CD1c-positive myeloid dendritic cell (primary cell): ENCODE measurements at regions not wholly inside any gene's neighbourhood (a gene's known extent, or its start where the extent isn't known, plus 50 kb on each side); places are given as distances from the start of the nearest gene placed in this dataset.
"Not testable (repeated sequence)": the region's sequence is repeated elsewhere in the genome, so short reads cannot be mapped to it uniquely, and the experiment has no call there.

Source experiments
- DNase-seq: peaks from one replicate; pipeline ENCODE4 v3.0.0-alpha.2; 2016; ENCODE audit errors: extremely low spot score

DNA sequence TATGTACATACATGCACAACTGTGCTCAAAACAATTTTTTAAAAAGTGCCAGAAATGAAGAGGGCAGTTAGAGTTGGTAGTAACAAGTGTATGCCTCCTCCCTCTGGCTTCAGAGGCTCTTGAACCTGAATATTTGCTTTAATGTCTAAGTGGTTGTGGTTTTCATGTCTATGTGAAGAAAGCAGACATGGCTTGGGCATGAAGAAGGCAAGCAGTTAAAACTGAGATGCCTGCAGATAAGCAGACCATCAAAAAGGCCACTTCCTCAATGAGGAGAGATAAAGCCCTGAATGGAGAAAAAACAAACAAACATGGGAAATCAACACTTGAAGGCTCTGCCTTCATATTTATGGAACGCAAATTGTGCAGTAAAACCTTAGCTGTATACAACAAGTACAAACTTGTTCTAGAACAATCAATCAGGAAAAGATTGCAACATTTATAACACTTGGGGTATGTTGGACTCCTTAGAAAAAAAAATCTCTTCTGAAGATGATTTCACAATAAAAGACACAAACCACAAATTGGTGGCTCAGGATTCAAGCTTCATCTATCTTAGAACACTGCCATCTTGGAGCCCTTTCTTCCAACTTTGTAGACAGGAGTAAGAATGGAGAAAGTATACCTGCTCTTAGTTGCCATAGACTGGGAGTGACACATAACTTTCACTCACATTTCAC, 52.7 kb upstream of the PLA2G4A start:
- DNase-seq = no peak

DNA sequence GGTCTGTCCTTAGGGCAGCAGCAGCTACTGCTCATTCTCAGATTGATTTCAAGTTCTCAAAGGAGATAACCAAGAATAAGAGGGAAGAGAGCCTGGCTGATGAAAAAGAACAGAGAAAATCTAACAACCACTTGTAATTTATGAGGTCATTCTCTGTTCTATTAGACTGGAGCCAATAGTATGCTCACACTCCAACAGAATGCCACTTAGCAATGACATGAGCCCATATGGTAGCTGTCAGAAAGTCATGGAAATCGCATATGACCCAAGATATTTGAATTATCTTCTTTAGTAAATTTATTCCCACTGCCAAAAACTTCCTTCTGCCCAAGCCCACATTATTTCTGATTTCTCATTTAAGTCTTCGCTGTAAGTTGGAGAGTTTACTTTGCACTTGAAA, 53.7 kb upstream of the PLA2G4A start:
- DNase-seq = no peak

DNA sequence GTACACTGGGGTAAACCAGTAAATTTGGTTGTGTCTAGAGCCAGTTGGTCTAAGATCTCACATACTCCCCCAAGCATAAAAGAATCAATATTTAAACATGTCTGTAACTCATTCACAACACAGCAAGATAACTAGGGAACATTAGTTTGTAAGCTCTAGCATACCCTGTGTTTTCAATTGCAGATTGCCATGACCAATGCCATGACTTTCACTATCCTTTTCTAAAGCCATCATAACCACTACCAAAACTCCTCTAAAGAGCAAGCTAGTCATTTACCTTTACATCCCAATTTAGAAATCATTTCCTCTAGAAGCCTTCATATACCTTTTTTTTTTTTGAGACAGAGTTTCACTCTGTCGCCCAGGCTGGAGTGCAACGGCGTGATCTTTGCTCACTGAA, 56.5 kb upstream of the PLA2G4A start:
- DNase-seq = no peak

DNA sequence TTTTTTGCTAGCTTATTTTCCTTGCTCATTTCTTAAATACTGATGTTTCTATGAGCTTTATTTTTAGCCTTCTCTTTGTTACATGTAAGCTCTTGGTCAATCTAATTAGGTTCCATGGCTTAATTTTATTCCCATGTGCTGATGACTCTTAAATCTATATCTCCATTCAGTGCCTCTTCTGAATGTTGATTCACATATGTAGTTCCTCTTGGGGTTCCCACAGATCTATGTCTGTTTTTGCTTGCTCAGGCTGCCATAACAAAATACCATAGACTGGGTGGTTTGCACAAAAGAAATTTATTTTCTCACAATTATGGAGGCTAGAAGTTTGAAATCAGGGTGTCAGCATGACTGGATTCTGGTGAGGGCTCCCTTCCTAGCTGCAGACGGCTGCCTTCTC, 58.3 kb upstream of the PLA2G4A start:
- peak; percentile 17 for DNase-seq

GRCh38 chr1:186768906-186769305, 59.8 kb upstream of the PLA2G4A start:
- DNase-seq = no peak

DNA sequence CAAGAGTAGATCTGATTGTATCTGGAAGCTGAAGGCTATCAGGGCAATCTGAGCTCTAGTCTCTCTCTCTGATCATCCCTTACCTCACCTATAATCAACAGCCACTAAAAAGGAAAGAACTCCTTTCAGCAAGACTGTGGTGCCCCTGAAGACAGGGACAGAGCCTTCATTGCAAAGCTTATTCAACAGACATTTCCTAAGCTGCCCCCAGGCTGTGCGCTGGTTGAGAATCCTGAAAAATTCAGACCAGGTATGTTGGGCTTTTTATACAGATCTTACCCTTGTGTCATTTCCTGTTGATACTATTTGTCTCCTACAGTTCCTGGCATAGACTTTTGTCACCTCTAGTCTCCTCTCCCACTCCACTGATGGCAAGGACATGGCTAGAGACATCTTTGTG, 63.3 kb upstream of the PLA2G4A start:
- no peak for DNase-seq

DNA sequence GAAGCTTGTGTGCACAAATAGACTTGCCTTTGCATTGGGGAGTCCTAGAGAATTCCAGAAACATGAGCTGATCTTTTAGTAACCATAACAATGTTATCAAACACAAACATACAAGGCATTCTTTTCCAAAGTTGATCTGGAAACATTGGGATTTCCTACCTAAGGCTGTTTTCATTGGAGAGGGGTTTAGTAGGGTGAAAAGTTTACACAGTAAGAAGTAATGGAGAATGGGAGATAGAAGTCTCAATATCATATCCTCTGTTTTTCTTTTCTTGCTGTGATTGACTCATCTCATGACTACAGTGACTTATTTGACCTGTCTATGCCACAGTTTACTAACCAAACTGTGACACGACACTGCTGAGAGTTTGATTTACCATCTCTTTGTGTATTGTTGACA, 65.6 kb upstream of the PLA2G4A start:
- DNase-seq = no peak

DNA sequence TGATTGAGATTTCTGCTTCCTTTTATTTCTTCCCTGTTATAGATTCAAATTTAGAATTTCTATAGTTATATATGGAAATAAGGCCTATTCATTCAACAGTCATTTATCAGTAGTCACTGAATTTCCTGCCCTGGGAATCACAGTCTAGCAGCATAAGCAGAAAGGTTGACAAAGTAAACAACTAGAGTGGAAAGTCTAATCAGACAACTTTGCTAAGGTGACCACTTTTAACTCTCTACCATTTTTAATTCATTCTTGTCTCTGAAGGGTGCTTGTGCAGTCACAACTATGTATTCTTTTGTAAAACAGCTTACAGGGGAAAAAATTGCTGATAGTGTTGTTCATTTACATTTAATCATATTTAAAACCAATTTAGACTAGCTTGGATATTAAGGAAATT, 66.1 kb upstream of the PLA2G4A start:
- DNase-seq = no peak

DNA sequence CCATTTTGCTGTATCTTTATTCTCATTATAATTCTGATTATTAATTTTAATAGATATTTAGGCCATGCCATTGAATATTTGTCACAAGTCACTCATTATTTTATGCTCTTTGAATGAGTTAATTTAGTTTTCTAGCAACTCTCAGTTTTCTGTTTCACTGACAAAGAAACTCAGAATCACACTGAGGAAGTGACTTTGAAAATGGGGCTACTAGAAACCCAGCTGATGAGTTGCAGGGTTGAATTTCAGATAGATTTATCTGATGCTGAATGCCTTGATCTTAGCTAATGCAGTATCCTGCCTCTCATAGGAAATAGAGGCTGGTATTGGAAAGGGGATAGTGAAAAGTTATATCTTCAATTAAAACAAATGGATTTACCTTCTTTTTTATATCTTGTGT, 67.4 kb upstream of the PLA2G4A start:
- DNase-seq = no peak

- DNase-seq = no peak
Observed at GRCh38 chr1:186760446-186760845, 68.3 kb upstream of the PLA2G4A start.

DNA sequence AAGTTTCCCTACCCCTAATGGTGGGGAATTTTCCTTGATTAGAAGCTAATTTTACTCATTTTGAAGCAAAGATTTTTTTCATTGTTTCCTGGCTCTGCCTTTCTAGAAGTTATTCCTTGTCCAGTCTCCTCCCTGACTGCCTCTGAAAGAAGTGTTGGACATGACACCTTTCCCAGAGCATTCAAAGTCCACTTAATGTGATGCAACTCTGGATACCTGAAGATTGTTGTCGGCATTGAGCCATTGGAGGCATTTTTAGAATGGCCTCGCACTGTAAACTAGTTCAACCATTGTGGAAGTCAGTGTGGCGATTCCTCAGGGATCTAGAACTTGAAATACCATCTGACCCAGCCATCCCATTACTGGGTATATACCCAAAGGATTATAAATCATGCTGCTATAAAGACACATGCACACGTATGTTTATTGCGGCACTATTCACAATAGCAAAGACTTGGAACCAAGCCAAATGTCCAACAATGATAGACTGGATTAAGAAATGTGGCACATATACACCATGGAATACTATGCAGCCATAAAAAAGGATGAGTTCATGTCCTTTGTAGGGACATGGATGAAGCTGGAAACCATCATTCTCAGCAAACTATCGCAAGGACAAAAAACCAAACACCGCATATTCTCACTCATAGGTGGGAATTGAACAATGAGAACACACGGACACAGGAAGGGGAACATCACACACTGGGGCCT, 69.7 kb upstream of the PLA2G4A start:
- DNase-seq = not testable (repeated sequence)

GRCh38 chr1:186757851-186758250, 70.9 kb upstream of the PLA2G4A start:
- DNase-seq = no peak

- no peak for DNase-seq
Observed at GRCh38 chr1:186754542-186755145, 74.1 kb upstream of the PLA2G4A start.

DNA sequence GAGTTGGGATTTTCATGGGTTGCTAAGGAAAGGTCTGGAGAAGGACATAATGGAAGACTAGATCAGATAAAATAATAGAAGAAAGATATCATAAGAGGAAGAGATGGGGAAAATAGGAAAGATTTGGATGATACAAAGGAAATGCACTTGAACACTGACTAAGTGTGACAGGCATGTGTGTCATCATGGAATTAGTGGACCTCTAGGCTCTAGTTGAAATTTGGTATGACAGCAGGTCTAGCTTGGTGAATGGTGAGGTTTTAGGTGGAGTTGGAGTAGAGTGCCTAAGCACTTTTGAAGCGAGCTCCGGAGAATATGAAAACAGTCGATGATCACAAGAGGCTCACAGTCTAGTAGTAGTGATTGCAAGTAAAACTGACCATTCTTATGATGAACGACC, 73.0 kb upstream of the PTGS2 start:
- DNase-seq = no peak

- no peak for DNase-seq
Observed at GRCh38 chr1:186750257-186750656, 70.0 kb upstream of the PTGS2 start.

GRCh38 chr1:186749820-186750219, 69.6 kb upstream of the PTGS2 start:
- DNase-seq = no peak

DNA sequence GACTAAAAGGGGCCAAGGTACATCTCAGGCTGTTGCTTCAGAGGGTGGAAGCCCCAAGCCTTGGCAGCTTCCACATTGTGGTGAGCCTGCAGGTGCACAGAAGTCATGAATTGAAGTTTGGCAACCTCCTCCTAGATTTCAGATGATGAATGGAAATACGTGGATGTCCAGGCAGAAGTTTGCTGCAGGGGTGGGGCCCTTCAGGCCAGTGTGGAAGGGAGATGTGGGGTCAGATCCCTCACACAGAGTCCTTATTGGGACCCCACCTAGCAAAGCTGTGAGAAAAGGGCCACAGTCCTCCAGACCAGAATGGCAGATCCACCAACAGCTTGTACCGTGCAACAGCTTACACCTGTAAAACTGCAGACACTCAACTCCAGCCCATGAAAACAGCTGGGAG, 67.4 kb upstream of the PTGS2 start:
- no peak for DNase-seq

DNA sequence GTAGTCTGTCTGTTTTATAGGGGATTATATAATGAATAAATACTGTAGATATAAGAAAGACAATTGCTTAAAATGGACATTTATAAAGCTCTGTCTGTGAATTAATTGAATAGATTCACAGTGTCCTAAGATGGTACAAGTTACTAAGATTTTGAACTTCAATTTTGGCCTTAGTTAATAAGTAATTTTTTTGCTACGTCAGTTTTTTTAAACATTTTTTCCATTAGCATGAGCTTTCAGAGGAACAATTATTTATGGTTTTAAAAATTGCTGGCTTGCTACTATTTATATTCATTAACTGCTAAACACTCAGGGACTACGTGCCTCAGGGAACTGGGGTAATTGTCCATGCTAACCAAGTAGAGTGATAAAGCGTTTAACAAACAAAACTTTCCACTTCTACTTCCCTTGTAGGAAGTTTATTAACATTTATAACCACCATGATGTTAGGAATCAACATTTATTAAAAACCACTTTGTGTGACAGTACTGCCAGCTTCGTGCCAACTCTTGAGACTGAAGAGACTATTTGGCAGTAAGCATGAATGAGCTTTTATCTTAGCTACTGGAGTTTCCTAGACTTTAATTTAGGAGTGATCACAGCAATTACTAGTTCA, 65.4 kb upstream of the PTGS2 start:
- DNase-seq = no peak

- no peak for DNase-seq
Observed at GRCh38 chr1:186741640-186742039, 61.4 kb upstream of the PTGS2 start.

DNA sequence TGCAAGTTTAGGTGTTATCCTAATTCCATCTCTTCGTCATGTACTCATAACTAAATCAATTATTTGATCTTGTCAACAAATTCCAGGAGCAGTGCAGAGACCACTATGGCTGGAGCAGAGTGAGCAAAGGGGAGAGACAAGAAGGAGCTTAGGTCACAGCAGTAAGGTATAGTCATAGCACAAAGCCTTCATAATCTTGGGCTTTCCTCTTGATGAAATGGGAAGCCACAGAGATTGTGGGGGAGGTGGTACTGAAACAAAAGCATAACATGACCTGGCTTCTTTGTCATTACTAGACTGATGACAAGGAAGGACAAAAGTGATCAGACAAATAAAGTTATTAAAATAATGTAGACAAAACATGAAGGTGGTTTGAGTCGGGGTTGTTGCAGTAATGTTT, 60.1 kb upstream of the PTGS2 start:
- DNase-seq = peak; percentile 58

DNA sequence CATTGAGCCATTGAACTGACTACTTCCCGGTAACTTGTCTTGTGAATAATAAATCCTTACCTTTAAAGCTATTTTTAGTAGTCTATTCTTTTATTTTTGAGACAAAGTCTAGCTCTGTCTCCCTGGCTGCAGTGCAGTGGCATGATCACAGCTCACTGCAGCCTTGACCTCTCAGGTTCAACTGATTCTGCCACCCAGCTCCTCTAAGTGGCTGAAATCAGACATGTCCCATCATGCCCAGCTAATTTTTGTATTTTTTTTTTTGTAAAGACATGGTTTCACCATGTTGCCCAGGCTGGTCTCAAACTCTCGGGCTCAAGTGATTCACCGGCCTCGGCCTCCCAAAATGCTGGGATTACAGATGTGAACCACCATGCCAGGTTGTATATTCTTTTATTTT, 59.3 kb upstream of the PTGS2 start:
- no peak for DNase-seq

DNA sequence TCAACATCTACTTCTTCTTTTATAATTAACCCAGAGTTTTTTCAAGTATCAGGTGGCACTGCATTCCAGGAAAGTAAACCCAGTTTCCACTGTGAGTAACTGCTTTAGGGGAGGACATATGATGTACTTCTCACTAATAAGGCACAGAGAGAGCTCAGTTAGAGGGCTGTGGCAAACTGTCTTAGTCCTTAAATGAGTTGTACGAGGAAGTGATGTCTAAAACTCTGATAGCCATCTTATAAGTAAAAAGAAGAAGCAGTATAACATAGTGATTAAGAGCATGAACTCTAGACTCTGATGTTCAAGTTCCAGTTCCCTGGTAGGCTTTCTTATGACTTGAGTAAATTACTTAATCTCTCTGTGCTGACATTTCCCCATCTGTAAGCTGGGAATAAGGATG, 58.7 kb upstream of the PTGS2 start:
- DNase-seq = peak; percentile 88
